GM12864 (cell line): ENCODE measurements at regions not wholly inside any gene's neighbourhood (a gene's known extent, or its start where the extent isn't known, plus 50 kb on each side); places are given as distances from the start of the nearest gene placed in this dataset.
"Not testable (repeated sequence)": the region's sequence is repeated elsewhere in the genome, so short reads cannot be mapped to it uniquely, and the experiment has no call there.

ENCODE experiments used
- DNase-seq: peaks from one replicate; pipeline ENCODE4 v3.0.0-alpha.2; 2011; ENCODE audit warnings: low read depth
- H3K4me3 ChIP-seq: 2 replicates; pipeline ENCODE4 v1.5.1; 2011; ENCODE audit warnings: mild to moderate bottlenecking, low read depth, low read length, control low read depth
- CTCF ChIP-seq: IDR thresholded peaks from 2 replicates; pipeline ENCODE4 v1.5.1; 2011; ENCODE audit warnings: low read depth, mild to moderate bottlenecking, moderate library complexity, low read length, control low read depth, inconsistent platforms; ENCODE audit errors: missing control alignments

- no peak for TF ChIP-seq CTCF
- DNase-seq = no peak
- H3K4me3 ChIP-seq = no peak overlapping the region
These were observed 201.8 kb upstream of the CDKN2B start for GRCh38 chr9:22210936-22211335.

GRCh38 chr9:22211588-22212360, 202.7 kb upstream of the CDKN2B start:
- TF ChIP-seq CTCF = no peak
- DNase-seq = no peak
- no peak overlapping the region for H3K4me3 ChIP-seq

DNA sequence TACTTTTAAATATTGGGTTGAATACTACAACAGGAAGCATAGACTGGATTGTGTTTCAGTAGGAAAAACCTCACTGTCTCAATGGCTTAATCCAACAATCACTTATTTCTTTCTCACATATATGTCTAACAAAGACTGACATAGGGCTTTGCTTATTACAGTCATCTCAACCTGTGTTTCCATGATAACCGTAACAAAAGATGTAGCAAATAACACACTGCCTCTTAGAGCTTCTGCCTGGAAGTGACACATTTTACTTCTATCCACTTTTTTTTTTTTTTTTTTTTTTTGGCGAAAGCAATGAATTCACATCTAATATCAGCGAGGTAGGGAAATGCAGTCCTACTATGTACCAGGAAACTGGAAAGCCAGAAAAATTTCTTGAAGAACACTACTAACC, 204.9 kb upstream of the CDKN2B start:
- H3K4me3 ChIP-seq = no peak overlapping the region
- no peak for TF ChIP-seq CTCF

GRCh38 chr9:22214497-22215031, 205.5 kb upstream of the CDKN2B start:
- DNase-seq = no peak
- TF ChIP-seq CTCF = no peak
- no peak overlapping the region for H3K4me3 ChIP-seq

More for the DNA sequence above, 204.9 kb upstream of the CDKN2B start:
- DNase-seq = no peak

- no peak for DNase-seq
These were observed 206.4 kb upstream of the CDKN2B start for GRCh38 chr9:22215521-22215920.

GRCh38 chr9:22216730-22217172, 207.6 kb upstream of the CDKN2B start:
- H3K4me3 ChIP-seq = no peak overlapping the region
- no peak for DNase-seq
- no peak for TF ChIP-seq CTCF

More at GRCh38 chr9:22215521-22215920, 206.4 kb upstream of the CDKN2B start:
- TF ChIP-seq CTCF = no peak
- H3K4me3 ChIP-seq = no peak overlapping the region

GRCh38 chr9:22217254-22217653, 208.1 kb upstream of the CDKN2B start:
- H3K4me3 ChIP-seq = no peak overlapping the region
- no peak for TF ChIP-seq CTCF
- DNase-seq = no peak

- DNase-seq, H3K4me3 ChIP-seq: not testable (repeated sequence)
These were observed 216.8 kb upstream of the CDKN2B start for GRCh38 chr9:22225856-22226255.
